ENCODE measurements at regions not wholly inside any gene's neighbourhood (a gene's known extent, or its start where the extent isn't known, plus 50 kb on each side); places are given as distances from the start of the nearest gene placed in this dataset.
"Not testable (repeated sequence)": the region's sequence is repeated elsewhere in the genome, so short reads cannot be mapped to it uniquely, and the experiment has no call there.

DNA sequence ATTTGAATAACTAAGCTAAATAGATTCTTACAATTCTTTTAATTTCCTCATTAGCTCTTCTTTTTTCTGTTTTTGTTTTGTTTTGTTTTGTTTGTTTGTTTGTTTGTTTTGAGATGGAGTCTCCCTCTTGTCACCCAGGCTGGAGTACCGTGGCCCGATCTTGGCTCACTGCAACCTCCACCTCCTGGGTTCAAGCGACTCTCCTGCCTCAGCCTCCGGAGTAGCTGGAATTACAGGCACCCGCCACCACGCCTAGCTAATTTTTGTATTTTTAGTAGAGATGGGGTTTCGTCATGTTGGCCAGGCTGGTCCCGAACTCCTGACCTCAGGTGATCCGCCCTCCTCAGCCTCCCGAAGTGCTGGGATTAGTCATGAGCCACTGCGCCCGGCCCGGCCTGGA, 70.7 kb upstream of the ZNF658 start:
- H3K4me1 Mint-ChIP-seq (ENCODE audit: low read depth); H3K27me3 Mint-ChIP-seq (ENCODE audit: insufficient read depth); H3K9me3 Mint-ChIP-seq; DNase-seq (ENCODE audit: low spot score); H3K4me3 Mint-ChIP-seq; H3K27ac Mint-ChIP-seq; intact Hi-C loops (cut with micrococcal nuclease); H3K36me3 Mint-ChIP-seq (ENCODE audit: low read depth): not testable (repeated sequence)

DNA sequence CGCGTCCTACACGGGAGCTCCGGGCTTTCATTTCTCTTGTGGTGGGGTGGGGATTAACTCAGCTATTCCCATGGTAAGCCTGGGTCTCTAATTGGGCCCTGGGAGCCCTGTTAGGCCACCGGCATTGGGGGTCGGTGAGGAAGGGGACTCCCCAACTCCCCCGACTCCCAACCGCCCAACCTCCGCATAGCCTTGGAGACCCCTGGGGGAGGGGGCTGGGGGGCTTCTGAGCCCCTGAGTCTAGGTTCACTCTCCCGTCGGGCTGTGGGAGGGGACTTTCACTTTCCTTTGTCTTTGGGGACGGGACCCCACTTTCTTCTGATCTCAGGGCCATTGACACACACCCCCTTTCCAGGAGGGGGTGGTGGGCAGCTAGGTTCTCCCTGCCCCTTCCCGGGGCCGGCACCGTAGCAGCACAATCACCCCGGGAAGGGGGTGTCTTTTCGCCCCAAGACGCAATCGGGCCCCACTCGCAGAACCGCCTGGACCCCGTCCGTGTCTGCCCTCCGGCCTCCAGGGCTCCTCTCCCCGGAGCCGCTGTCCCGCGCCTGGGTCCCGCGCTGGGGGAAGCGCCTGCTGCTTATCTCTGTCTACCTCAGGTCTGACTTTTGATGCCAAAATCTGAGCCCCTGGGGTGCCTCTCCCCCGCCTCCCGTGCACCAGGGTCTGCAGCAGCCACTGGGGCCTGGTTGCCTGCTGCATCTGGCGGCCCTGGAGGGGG, 69.6 kb upstream of the ZNF658 start:
- H3K4me1 Mint-ChIP-seq (ENCODE audit: low read depth); H3K27ac Mint-ChIP-seq; H3K36me3 Mint-ChIP-seq (ENCODE audit: low read depth); H3K9me3 Mint-ChIP-seq; DNase-seq (ENCODE audit: low spot score); H3K27me3 Mint-ChIP-seq (ENCODE audit: insufficient read depth); H3K4me3 Mint-ChIP-seq; intact Hi-C loops (cut with micrococcal nuclease): not testable (repeated sequence)

DNA sequence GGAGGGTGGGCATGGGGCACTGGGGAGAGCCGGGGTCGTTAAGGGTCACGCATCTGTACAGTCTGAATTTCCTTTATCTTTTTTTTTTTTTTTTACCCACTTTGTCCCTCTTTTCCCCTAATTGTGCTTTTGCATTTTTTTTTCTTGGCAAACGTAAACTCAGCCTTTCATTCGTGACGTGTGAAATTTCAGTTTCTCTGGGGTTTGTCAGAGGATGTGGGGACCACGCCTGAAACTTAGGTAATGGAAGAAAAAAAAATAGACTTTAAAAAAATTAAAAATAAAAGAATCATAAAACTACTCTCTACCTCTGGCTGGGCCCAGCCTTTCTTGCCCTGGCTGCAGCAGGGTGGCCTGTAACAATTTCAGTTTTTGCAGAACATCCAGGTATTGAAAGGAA, 68.3 kb upstream of the ZNF658 start:
- intact Hi-C loops (cut with micrococcal nuclease); H3K27me3 Mint-ChIP-seq (ENCODE audit: insufficient read depth); H3K36me3 Mint-ChIP-seq (ENCODE audit: low read depth); H3K27ac Mint-ChIP-seq; H3K4me3 Mint-ChIP-seq; H3K4me1 Mint-ChIP-seq (ENCODE audit: low read depth); H3K9me3 Mint-ChIP-seq; DNase-seq (ENCODE audit: low spot score): not testable (repeated sequence)

GRCh38 chr9:66837242-66837937, 63.1 kb upstream of the ZNF658 start:
- H3K27ac Mint-ChIP-seq; DNase-seq (ENCODE audit: low spot score); H3K27me3 Mint-ChIP-seq (ENCODE audit: insufficient read depth); H3K9me3 Mint-ChIP-seq; H3K4me1 Mint-ChIP-seq (ENCODE audit: low read depth); H3K4me3 Mint-ChIP-seq; intact Hi-C loops (cut with micrococcal nuclease); H3K36me3 Mint-ChIP-seq (ENCODE audit: low read depth): not testable (repeated sequence)

Measured in activated T-helper 1 cell treated with anti-CD3 and anti-CD28 coated beads, Interleukin-12 subunit alpha, Interleukin-12 subunit beta, Interleukin-2, Interleukin-4 antibody, amounts not matched to agents 30 ng/mL and 10 ng/mL and 1 ng/mL, durations not matched to agents 14 hours and 24 hours and 36 hours (primary cell).